SK-N-SH (cell line): ENCODE measurements at regions not wholly inside any gene's neighbourhood (a gene's known extent, or its start where the extent isn't known, plus 50 kb on each side); places are given as distances from the start of the nearest gene placed in this dataset.

Experiments
- EP300 ChIP-seq, 2 experiments: IDR thresholded peaks; 2 replicates each; pipeline versions ENCODE4 v1.4.0 to v1.6.1; 2012; ENCODE audit warnings: borderline replicate concordance in 1 of 2, low read depth in 1 of 2, low read length in 1 of 2
- GABPA ChIP-seq: IDR thresholded peaks from 2 replicates; pipeline ENCODE4 v1.4.0; 2012; ENCODE audit warnings: low read depth, mild to moderate bottlenecking
- GATA2 ChIP-seq: sonication (generic); formaldehyde crosslinking; IDR thresholded peaks from 2 replicates; pipeline ENCODE4 v1.5.0; 2020; ENCODE audit warnings: mild to moderate bottlenecking, missing genetic modification reagents
- JUND ChIP-seq: IDR thresholded peaks from 2 replicates; pipeline ENCODE4 v1.4.0; 2012
- POLR2AphosphoS5 ChIP-seq: IDR thresholded peaks from 2 replicates; pipeline ENCODE4 v1.6.1; 2012; ENCODE audit warnings: low read depth, low read length
- RAD21 ChIP-seq: IDR thresholded peaks from 2 replicates; pipeline ENCODE4 v1.6.1; 2012; ENCODE audit warnings: mild to moderate bottlenecking, low read length
- REST ChIP-seq: IDR thresholded peaks from 2 replicates; pipeline ENCODE4 v1.6.1; 2012; ENCODE audit warnings: mild to moderate bottlenecking, low read depth, low read length, moderate library complexity
- RXRA ChIP-seq: IDR thresholded peaks from 2 replicates; pipeline ENCODE4 v1.4.0; 2012; ENCODE audit warnings: low read depth, mild to moderate bottlenecking, borderline replicate concordance
- TAF1 ChIP-seq: IDR thresholded peaks from 2 replicates; pipeline ENCODE4 v1.6.1; 2012; ENCODE audit warnings: low read depth, mild to moderate bottlenecking, low read length, moderate library complexity, borderline replicate concordance
- YY1 ChIP-seq: IDR thresholded peaks from 2 replicates; pipeline ENCODE4 v1.4.0; 2012; ENCODE audit warnings: low read depth, mild to moderate bottlenecking
- TF ChIP-seq, protein P1 (sequence below): fragments of 200-600 bp; sonication (generic); IDR thresholded peaks from 2 replicates; pipeline ENCODE4 v1.6.1; 2017; ENCODE audit warnings: antibody characterized with exemption, mild to moderate bottlenecking, moderate library complexity
- TF ChIP-seq, protein P2 (sequence below): fragments of 150-350 bp; IDR thresholded peaks from 2 replicates; pipeline ENCODE4 v1.6.1; 2017; ENCODE audit warnings: antibody characterized with exemption, low read length, low read depth, borderline replicate concordance

DNA sequence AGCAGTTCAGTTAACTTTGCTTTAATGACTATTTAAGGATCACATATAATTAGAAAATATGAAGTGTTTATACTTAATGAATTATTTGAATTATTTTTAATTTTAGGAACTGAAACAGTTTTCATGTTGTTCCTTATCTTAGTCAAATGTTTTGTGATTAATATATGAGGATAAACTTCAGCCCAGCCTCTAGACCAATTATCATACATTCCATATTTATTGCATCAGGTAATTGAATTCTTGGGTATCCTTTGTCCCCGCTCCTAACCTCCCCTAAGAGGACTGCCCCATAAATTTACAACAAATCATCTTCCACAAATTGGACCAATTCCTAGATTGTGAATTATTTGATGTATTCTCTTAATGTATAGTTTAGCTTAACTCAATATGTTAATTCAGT is 74.8 kb downstream of the ZNF622 start:
- TF ChIP-seq TAF1 (no peak), POLR2AphosphoS5 (no peak), REST (no peak), RXRA (no peak), GABPA (no peak), GATA2 (CRISPR knock-in tag) (no peak), EP300 (IDR thresholded peaks at IDR 0.05; ENCODE audit: borderline replicate concordance in 1 of 2, low read depth in 1 of 2, low read length in 1 of 2) (no peak), JUND (no peak), RAD21 (no peak), YY1 (no peak)
- TF ChIP-seq, protein P1, sequence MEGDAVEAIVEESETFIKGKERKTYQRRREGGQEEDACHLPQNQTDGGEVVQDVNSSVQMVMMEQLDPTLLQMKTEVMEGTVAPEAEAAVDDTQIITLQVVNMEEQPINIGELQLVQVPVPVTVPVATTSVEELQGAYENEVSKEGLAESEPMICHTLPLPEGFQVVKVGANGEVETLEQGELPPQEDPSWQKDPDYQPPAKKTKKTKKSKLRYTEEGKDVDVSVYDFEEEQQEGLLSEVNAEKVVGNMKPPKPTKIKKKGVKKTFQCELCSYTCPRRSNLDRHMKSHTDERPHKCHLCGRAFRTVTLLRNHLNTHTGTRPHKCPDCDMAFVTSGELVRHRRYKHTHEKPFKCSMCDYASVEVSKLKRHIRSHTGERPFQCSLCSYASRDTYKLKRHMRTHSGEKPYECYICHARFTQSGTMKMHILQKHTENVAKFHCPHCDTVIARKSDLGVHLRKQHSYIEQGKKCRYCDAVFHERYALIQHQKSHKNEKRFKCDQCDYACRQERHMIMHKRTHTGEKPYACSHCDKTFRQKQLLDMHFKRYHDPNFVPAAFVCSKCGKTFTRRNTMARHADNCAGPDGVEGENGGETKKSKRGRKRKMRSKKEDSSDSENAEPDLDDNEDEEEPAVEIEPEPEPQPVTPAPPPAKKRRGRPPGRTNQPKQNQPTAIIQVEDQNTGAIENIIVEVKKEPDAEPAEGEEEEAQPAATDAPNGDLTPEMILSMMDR: no peak
- TF ChIP-seq, protein P2, sequence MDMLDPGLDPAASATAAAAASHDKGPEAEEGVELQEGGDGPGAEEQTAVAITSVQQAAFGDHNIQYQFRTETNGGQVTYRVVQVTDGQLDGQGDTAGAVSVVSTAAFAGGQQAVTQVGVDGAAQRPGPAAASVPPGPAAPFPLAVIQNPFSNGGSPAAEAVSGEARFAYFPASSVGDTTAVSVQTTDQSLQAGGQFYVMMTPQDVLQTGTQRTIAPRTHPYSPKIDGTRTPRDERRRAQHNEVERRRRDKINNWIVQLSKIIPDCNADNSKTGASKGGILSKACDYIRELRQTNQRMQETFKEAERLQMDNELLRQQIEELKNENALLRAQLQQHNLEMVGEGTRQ: no peak
